ENCODE measurements at regions not wholly inside any gene's neighbourhood (a gene's known extent, or its start where the extent isn't known, plus 50 kb on each side); places are given as distances from the start of the nearest gene placed in this dataset.

- DNase-seq (ENCODE audit: low read depth) = no peak
These were observed 264.3 kb downstream of the ENC1 start for GRCh38 chr5:74376187-74376586.

GRCh38 chr5:74375271-74375670 is 265.3 kb downstream of the ENC1 start:
- DNase-seq (ENCODE audit: low read depth) = no peak

- no peak for DNase-seq (ENCODE audit: low read depth)
These were observed 265.9 kb downstream of the ENC1 start for GRCh38 chr5:74374656-74375055.

- no peak for DNase-seq (ENCODE audit: low read depth)
These were observed 267.5 kb downstream of the ENC1 start for GRCh38 chr5:74373076-74373475.

GRCh38 chr5:74372502-74373064 is 267.9 kb downstream of the ENC1 start:
- DNase-seq (ENCODE audit: low read depth) = no peak

GRCh38 chr5:74372051-74372450 is 268.5 kb downstream of the ENC1 start:
- no peak for DNase-seq (ENCODE audit: low read depth)

- no peak for DNase-seq (ENCODE audit: low read depth)
These were observed 268.9 kb downstream of the ENC1 start for GRCh38 chr5:74371621-74372020.

- DNase-seq (ENCODE audit: low read depth) = no peak
These were observed 270.4 kb downstream of the ENC1 start for GRCh38 chr5:74370168-74370567.

GRCh38 chr5:74369173-74369572 is 271.4 kb downstream of the ENC1 start:
- DNase-seq (ENCODE audit: low read depth) = no peak

GRCh38 chr5:74367934-74368333 is 272.6 kb downstream of the ENC1 start:
- no peak for DNase-seq (ENCODE audit: low read depth)

- DNase-seq (ENCODE audit: low read depth) = no peak
These were observed 273.2 kb downstream of the ENC1 start for GRCh38 chr5:74367241-74367733.

GRCh38 chr5:74365723-74366122 is 274.8 kb downstream of the ENC1 start:
- DNase-seq (ENCODE audit: low read depth) = no peak

- no peak for DNase-seq (ENCODE audit: low read depth)
These were observed 276.0 kb downstream of the ENC1 start for GRCh38 chr5:74364507-74364906.

GRCh38 chr5:74363603-74364205 is 276.8 kb downstream of the ENC1 start:
- no peak for DNase-seq (ENCODE audit: low read depth)

- DNase-seq (ENCODE audit: low read depth) = no peak
These were observed 278.8 kb downstream of the ENC1 start for GRCh38 chr5:74361406-74362358.

- DNase-seq (ENCODE audit: low read depth) = no peak
These were observed 279.9 kb downstream of the ENC1 start for GRCh38 chr5:74360535-74361210.

- DNase-seq (ENCODE audit: low read depth) = no peak
These were observed 282.7 kb downstream of the ENC1 start for GRCh38 chr5:74357827-74358226.

- DNase-seq (ENCODE audit: low read depth) = no peak
These were observed 284.4 kb downstream of the ENC1 start for GRCh38 chr5:74356009-74356695.

GRCh38 chr5:74355041-74355824 is 285.3 kb downstream of the ENC1 start:
- DNase-seq (ENCODE audit: low read depth) = no peak

- no peak for DNase-seq (ENCODE audit: low read depth)
These were observed 288.3 kb downstream of the ENC1 start for GRCh38 chr5:74352256-74352655.
